T-cell (primary cell): ENCODE measurements at regions not wholly inside any gene's neighbourhood (a gene's known extent, or its start where the extent isn't known, plus 50 kb on each side); places are given as distances from the start of the nearest gene placed in this dataset.
"Not testable (repeated sequence)": the region's sequence is repeated elsewhere in the genome, so short reads cannot be mapped to it uniquely, and the experiment has no call there.

Experiments used
- ATAC-seq, 4 experiments: fragments of 200-7000 bp in 3 of 4; fragments of 150-1000 bp in 1 of 4; cut with Tn5 transposase; replicated peaks in 1 of 4; 1 replicate in 3 of 4; 2 replicates in 1 of 4; pipeline ENCODE4 v1.10.0; 2021; ENCODE audit warnings: moderate library complexity in 3 of 4, mild to moderate bottlenecking in 2 of 4, moderate number of reproducible peaks in 1 of 4
- CTCF ChIA-PET, 2 donors: fragments of 300-600 bp; sonication (Branson Sonifier 250); formaldehyde crosslinking; loops; one replicate each; lab custom pipeline; 2022; ENCODE audit warnings: antibody characterized with exemption in 2 of 2; lab: Charles Lee
- POLR2A ChIA-PET, 2 donors: fragments of 300-600 bp; sonication (Branson Sonifier 250); formaldehyde crosslinking; loops; one replicate each; lab custom pipeline; 2022; ENCODE audit warnings: antibody characterized with exemption in 2 of 2; lab: Charles Lee
- DNase-seq, 35 experiments: peaks; one replicate each; pipeline versions ENCODE4 v3.0.0 to v3.0.0-alpha.2; 2013 to 2023
- H3K27ac ChIP-seq: one replicate; pipeline ENCODE4 v1.5.1; 2013; ENCODE audit warnings: low read length
- H3K27me3 ChIP-seq, 2 experiments: replicated peaks in 1 of 2; 1 replicate in 1 of 2; 2 replicates in 1 of 2; pipeline versions ENCODE4 v1.6.1 to v1.7.0; 2013; ENCODE audit warnings: low read length in 1 of 2, mixed read lengths in 1 of 2; ENCODE audit not compliant: control insufficient read depth in 2 of 2, insufficient read depth in 2 of 2; ENCODE audit errors: extremely low read depth in 1 of 2
- H3K36me3 ChIP-seq, 2 donors: 1 replicate in 1 of 2; 2 replicates in 1 of 2; pipeline versions ENCODE4 v1.6.1 to v1.7.0; 2013; ENCODE audit warnings: low read length in 1 of 2; ENCODE audit not compliant: control insufficient read depth in 2 of 2, insufficient read depth in 1 of 2; ENCODE audit errors: extremely low read depth in 1 of 2
- H3K4me1 ChIP-seq, 2 experiments: 1 replicate in 1 of 2; 2 replicates in 1 of 2; pipeline versions ENCODE4 v1.6.1 to v1.7.0; 2013; ENCODE audit warnings: low read length in 2 of 2, mixed read lengths in 1 of 2; ENCODE audit not compliant: insufficient read depth in 2 of 2, control insufficient read depth in 1 of 2; ENCODE audit errors: extremely low read depth in 1 of 2
- H3K4me3 ChIP-seq, 2 donors: 1 replicate in 1 of 2; 2 replicates in 1 of 2; pipeline versions ENCODE4 v1.5.1 to v1.7.0; 2013; ENCODE audit warnings: mild to moderate bottlenecking in 2 of 2, low read length in 1 of 2, moderate library complexity in 1 of 2; ENCODE audit not compliant: control insufficient read depth in 1 of 2; ENCODE audit errors: extremely low read depth in 1 of 2
- H3K9me3 ChIP-seq: 2 replicates; pipeline ENCODE4 v1.7.0; 2013
- H3K27ac Mint-ChIP-seq, 2 donors: one replicate each; pipeline ENCODE4 v1.8.0; 2020 to 2021; ENCODE audit warnings: mild to moderate bottlenecking in 2 of 2, mixed read lengths in 2 of 2
- H3K27me3 Mint-ChIP-seq, 2 donors: one replicate each; pipeline ENCODE4 v1.8.0; 2021 to 2022; ENCODE audit warnings: mixed read lengths in 2 of 2
- H3K36me3 Mint-ChIP-seq: one replicate; pipeline ENCODE4 v1.8.0; 2021; ENCODE audit warnings: mixed read lengths
- H3K4me1 Mint-ChIP-seq, 3 donors: one replicate each; pipeline ENCODE4 v1.8.0; 2020 to 2022; ENCODE audit warnings: mixed read lengths in 3 of 3, mild to moderate bottlenecking in 1 of 3
- H3K4me3 Mint-ChIP-seq, 3 donors: one replicate each; pipeline ENCODE4 v1.8.0; 2020 to 2022; ENCODE audit warnings: mild to moderate bottlenecking in 3 of 3, mixed read lengths in 3 of 3, moderate library complexity in 3 of 3
- H3K9me3 Mint-ChIP-seq, 3 donors: one replicate each; pipeline ENCODE4 v1.8.0; 2020 to 2022; ENCODE audit warnings: mixed read lengths in 3 of 3
- WGBS: methylation state at CpG from one replicate; pipeline ENCODE4 v1.1.5; 2013; ENCODE audit warnings: missing lambda C conversion rate; ENCODE audit not compliant: insufficient coverage; 5-methylcytosine and 5-hydroxymethylcytosine counted together

DNA sequence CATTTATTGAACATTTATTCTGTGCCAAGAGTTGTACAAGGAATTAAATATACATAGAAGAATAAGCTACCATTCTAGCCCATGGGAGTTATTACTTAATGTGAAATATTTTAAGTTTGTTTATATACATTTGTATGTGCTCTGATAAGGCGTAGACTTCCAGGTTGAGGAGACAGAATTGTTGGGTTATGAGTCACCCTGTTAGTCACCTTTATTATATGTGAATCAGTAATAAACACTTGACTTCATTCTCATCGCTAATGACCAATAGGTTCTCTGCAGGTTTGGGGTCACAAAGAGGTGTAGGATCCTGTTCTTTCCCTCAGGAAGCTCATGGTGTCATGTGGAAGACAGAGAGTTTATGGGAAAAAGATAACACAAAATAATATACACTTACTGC is 116.9 kb downstream of the SRGAP2 start:
- H3K36me3 Mint-ChIP-seq, H3K9me3 Mint-ChIP-seq, ATAC-seq, H3K27ac Mint-ChIP-seq, H3K27me3 ChIP-seq, CTCF ChIA-PET, H3K36me3 ChIP-seq, H3K4me1 ChIP-seq, H3K4me3 ChIP-seq, H3K27ac ChIP-seq, H3K27me3 Mint-ChIP-seq, H3K4me1 Mint-ChIP-seq, H3K9me3 ChIP-seq, H3K4me3 Mint-ChIP-seq, POLR2A ChIA-PET, DNase-seq: not testable (repeated sequence)
- WGBS = no CpG with 5 or more reads among the region's 2 CpGs

DNA sequence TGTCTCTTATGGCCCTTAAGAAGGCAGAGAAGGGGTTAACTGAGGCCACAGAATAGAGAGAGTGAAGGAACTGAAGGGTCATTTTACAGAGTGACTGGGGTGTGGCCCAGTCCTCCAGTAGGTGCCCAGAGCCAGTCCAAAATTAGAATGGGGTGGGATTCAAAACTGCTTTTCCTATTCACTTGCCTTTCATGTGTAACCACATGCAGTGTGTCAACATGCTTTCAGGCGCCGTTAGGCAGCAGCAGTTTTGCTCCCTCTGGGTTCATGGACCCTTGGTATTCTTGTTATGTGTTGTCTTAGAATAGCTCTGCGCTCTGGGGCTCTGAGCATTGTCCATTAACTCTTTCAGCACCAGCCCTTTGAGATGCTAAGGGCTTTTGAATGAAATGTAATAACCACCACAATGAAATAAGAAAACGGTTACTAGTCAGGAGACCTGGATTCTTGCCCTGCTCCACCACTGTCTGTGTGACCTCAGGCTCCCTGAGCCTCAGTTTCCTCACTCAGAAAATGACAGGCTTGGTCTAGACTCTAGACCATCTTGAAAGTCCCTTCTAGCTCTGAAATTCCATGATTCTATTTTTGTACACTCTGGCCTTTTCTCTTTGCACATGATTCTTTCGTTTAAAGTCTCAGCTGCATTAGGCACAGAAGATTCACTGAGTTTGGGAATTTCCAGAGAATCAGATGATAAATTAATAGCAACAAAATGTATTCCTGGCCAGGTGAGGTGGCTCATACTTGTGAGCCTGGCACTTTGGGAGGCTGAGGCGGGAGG is 123.0 kb downstream of the SRGAP2 start:
- H3K4me1 ChIP-seq, POLR2A ChIA-PET, H3K27ac ChIP-seq, H3K27me3 ChIP-seq, ATAC-seq, H3K9me3 Mint-ChIP-seq, H3K27me3 Mint-ChIP-seq, H3K36me3 Mint-ChIP-seq, H3K4me1 Mint-ChIP-seq, H3K4me3 Mint-ChIP-seq, H3K9me3 ChIP-seq, CTCF ChIA-PET, H3K4me3 ChIP-seq, DNase-seq, H3K27ac Mint-ChIP-seq, H3K36me3 ChIP-seq: not testable (repeated sequence)
- no CpG with 5 or more reads among the region's 6 CpGs for WGBS

DNA sequence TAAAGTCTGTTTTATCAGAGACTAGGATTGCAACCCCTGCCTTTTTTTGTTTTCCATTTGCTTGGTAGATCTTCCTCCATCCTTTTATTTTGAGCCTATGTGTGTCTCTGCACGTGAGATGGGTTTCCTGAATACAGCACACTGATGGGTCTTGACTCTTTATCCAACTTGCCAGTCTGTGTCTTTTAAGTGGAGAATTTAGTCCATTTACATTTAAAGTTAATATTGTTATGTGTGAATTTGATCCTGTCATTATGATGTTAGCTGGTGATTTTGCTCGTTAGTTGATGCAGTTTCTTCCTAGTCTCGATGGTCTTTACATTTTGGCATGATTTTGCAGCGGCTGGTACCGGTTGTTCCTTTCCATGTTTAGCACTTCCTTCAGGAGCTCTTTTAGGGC is 128.3 kb downstream of the SRGAP2 start:
- ATAC-seq, H3K4me3 Mint-ChIP-seq, CTCF ChIA-PET, H3K36me3 Mint-ChIP-seq, H3K27me3 Mint-ChIP-seq, H3K27ac ChIP-seq, H3K36me3 ChIP-seq, H3K4me1 ChIP-seq, H3K4me3 ChIP-seq, H3K27ac Mint-ChIP-seq, H3K27me3 ChIP-seq, POLR2A ChIA-PET, H3K4me1 Mint-ChIP-seq, H3K9me3 ChIP-seq, H3K9me3 Mint-ChIP-seq, DNase-seq: not testable (repeated sequence)
- no CpG with 5 or more reads among the region's 5 CpGs for WGBS

DNA sequence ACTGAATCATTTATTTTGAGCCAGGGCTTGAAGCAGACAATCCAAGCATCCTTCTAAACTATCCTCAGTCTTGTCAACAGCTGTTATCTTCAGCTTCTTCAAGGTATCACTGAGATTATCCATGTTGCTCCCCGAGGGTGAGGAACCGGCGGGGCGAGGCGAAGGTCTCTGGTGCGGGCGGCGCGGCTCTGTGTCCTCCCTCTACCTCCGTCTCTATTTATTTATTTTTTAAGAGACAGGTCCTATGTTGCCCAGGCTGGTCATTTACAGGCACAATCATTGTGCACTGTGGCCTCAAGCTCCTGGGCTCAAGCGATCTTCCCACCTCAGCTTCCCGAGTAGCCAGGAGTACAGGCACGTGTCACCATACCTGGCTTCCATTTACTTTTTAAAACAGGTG is 130.0 kb downstream of the SRGAP2 start:
- H3K4me1 Mint-ChIP-seq, ATAC-seq, H3K27me3 ChIP-seq, H3K36me3 Mint-ChIP-seq, H3K9me3 Mint-ChIP-seq, POLR2A ChIA-PET, H3K9me3 ChIP-seq, H3K27me3 Mint-ChIP-seq, CTCF ChIA-PET, H3K27ac Mint-ChIP-seq, H3K36me3 ChIP-seq, H3K4me3 ChIP-seq, H3K4me3 Mint-ChIP-seq, H3K4me1 ChIP-seq, DNase-seq, H3K27ac ChIP-seq: not testable (repeated sequence)
- no CpG with 5 or more reads among the region's 13 CpGs for WGBS

DNA sequence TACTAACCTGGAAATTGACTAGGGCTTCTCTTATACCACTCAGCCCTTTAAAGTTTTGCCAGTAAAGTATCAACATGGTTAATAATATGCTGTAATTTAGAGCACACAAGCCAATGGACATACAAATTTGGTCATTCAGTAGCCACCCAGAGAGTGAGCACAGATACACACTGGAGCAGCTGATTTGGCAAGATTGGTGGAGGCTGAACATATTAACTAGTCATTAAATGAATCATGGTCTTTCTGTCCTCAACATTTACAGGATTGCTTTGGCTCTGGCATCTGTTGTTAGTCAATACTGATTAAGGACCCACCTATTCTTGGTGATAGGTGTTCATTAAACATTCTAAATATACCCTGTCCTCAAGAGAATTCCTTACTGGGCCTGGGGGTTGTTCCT is 130.6 kb downstream of the SRGAP2 start:
- H3K4me3 Mint-ChIP-seq, H3K36me3 ChIP-seq, DNase-seq, H3K36me3 Mint-ChIP-seq, H3K4me3 ChIP-seq, H3K27ac ChIP-seq, H3K27me3 Mint-ChIP-seq, ATAC-seq, CTCF ChIA-PET, H3K4me1 ChIP-seq, POLR2A ChIA-PET, H3K9me3 Mint-ChIP-seq, H3K9me3 ChIP-seq, H3K27ac Mint-ChIP-seq, H3K4me1 Mint-ChIP-seq, H3K27me3 ChIP-seq: not testable (repeated sequence)

DNA sequence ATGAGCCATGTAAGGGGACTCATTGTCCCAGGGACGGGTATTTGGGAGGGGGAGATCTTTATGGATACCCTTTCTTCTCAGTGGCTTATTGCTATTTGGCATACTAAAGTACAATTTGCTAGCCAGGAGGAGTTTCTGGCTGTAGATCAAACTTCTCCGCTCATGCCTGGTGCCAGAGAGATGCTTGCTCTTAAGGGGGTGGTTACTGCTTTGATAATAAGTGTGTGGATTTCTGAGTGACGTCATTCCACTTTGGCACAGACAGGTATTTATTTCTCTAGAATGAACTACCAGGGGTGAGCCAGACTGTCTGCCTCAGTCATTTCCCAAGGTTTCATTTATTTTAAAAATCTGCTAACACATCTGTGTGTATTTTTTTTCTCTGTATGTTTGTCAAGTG is 131.1 kb downstream of the SRGAP2 start:
- H3K9me3 Mint-ChIP-seq = not testable (repeated sequence)

DNA sequence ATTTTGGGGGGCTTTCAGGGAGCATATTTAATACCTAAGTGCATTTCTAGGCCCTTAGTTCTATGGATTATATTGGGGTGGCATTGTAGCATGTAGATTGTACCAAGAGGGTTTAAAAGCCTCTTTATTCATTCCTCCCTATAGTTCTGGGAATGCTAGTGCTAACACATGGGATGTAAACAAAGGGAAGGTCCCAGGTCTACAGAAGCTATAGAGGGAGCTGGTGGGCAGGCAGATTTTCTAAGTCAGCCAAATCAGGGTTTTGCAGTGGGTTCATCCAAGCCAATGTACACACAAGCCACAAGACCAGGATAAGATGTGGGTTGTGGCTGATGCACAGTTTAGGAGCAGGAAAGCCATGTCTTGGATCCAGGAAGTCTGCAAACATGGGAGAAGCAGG is 131.8 kb downstream of the SRGAP2 start:
- POLR2A ChIA-PET, H3K4me1 Mint-ChIP-seq, H3K27ac ChIP-seq, H3K4me1 ChIP-seq, H3K4me3 ChIP-seq, H3K9me3 Mint-ChIP-seq, H3K9me3 ChIP-seq, ATAC-seq, H3K27me3 ChIP-seq, H3K4me3 Mint-ChIP-seq, DNase-seq, H3K27ac Mint-ChIP-seq, CTCF ChIA-PET, H3K27me3 Mint-ChIP-seq, H3K36me3 ChIP-seq, H3K36me3 Mint-ChIP-seq: not testable (repeated sequence)

More for the DNA sequence above, 131.1 kb downstream of the SRGAP2 start:
- POLR2A ChIA-PET, CTCF ChIA-PET, H3K9me3 ChIP-seq, H3K27me3 Mint-ChIP-seq, H3K27ac Mint-ChIP-seq, H3K27me3 ChIP-seq, ATAC-seq, DNase-seq, H3K4me1 Mint-ChIP-seq, H3K36me3 Mint-ChIP-seq, H3K4me1 ChIP-seq, H3K27ac ChIP-seq, H3K36me3 ChIP-seq, H3K4me3 Mint-ChIP-seq, H3K4me3 ChIP-seq: not testable (repeated sequence)
- WGBS = no CpG with 5 or more reads among the region's 3 CpGs
